ENCODE measurements at regions not wholly inside any gene's neighbourhood (a gene's known extent, or its start where the extent isn't known, plus 50 kb on each side); places are given as distances from the start of the nearest gene placed in this dataset.
"Not testable (repeated sequence)": the region's sequence is repeated elsewhere in the genome, so short reads cannot be mapped to it uniquely, and the experiment has no call there.

GRCh38 chr3:4158329-4158728 lies 144.8 kb upstream of the SETMAR start:
- DNase-seq: no peak

- DNase-seq: no peak
Measured at GRCh38 chr3:4162096-4162495, 141.1 kb upstream of the SETMAR start.

- DNase-seq: no peak
Measured at GRCh38 chr3:4163011-4163410, 140.2 kb upstream of the SETMAR start.

- DNase-seq: no peak
Measured at GRCh38 chr3:4166540-4166939, 136.6 kb upstream of the SETMAR start.

GRCh38 chr3:4167230-4167629 lies 135.9 kb upstream of the SETMAR start:
- not testable (repeated sequence) for DNase-seq

- DNase-seq: no peak
Measured at GRCh38 chr3:4174791-4175190, 128.4 kb upstream of the SETMAR start.

GRCh38 chr3:4191971-4192370 lies 111.2 kb upstream of the SETMAR start:
- DNase-seq: no peak

GRCh38 chr3:4195006-4195405 lies 108.2 kb upstream of the SETMAR start:
- DNase-seq: no peak

- no peak for DNase-seq
Measured at GRCh38 chr3:4196506-4197147, 106.5 kb upstream of the SETMAR start.

- no peak for DNase-seq
Measured at GRCh38 chr3:4197670-4198069, 105.5 kb upstream of the SETMAR start.

GRCh38 chr3:4198491-4198890 lies 104.7 kb upstream of the SETMAR start:
- peak; percentile 60 for DNase-seq

- DNase-seq: not testable (repeated sequence)
Measured at GRCh38 chr3:4204776-4205175, 98.4 kb upstream of the SETMAR start.

GRCh38 chr3:4207672-4208071 lies 95.5 kb upstream of the SETMAR start:
- DNase-seq: no peak

GRCh38 chr3:4208556-4208955 lies 94.6 kb upstream of the SETMAR start:
- no peak for DNase-seq

- DNase-seq: no peak
Measured at GRCh38 chr3:4211610-4212009, 91.6 kb upstream of the SETMAR start.

GRCh38 chr3:4213420-4213819 lies 89.7 kb upstream of the SETMAR start:
- DNase-seq: not testable (repeated sequence)

GRCh38 chr3:4216974-4217373 lies 86.2 kb upstream of the SETMAR start:
- DNase-seq: not testable (repeated sequence)

GRCh38 chr3:4218456-4219226 lies 84.5 kb upstream of the SETMAR start:
- DNase-seq: no peak

GRCh38 chr3:4219227-4219568 lies 84.0 kb upstream of the SETMAR start:
- no peak for DNase-seq

GRCh38 chr3:4220065-4220464 lies 83.1 kb upstream of the SETMAR start:
- DNase-seq: no peak

GRCh38 chr3:4222574-4223175 lies 80.5 kb upstream of the SETMAR start:
- no peak for DNase-seq

GRCh38 chr3:4223777-4224176 lies 79.4 kb upstream of the SETMAR start:
- no peak for DNase-seq

GRCh38 chr3:4224331-4224730 lies 78.8 kb upstream of the SETMAR start:
- DNase-seq: no peak

- DNase-seq: no peak
Measured at GRCh38 chr3:4225005-4225471, 78.1 kb upstream of the SETMAR start.

Measured in NCI-H524 treated with DMSO at 0.1 percent for 48 hours (cell line).